Activated CD8-positive, alpha-beta memory T cell treated with anti-CD3 and anti-CD28 coated beads for 1 hour (primary cell): ENCODE measurements at regions not wholly inside any gene's neighbourhood (a gene's known extent, or its start where the extent isn't known, plus 50 kb on each side); places are given as distances from the start of the nearest gene placed in this dataset.

Experiments used
- DNase-seq, 2 donors: peaks; one replicate each; pipeline ENCODE4 v3.0.0-alpha.2; 2020; ENCODE audit warnings: low read depth in 1 of 2; ENCODE audit errors: extremely low read depth in 1 of 2

GRCh38 chr15:70291305-70292075, 193.8 kb upstream of the TLE3 start:
- DNase-seq = no peak

GRCh38 chr15:70290708-70291107, 193.0 kb upstream of the TLE3 start:
- DNase-seq = no peak

- DNase-seq = no peak
Observed at GRCh38 chr15:70289191-70289955, 191.7 kb upstream of the TLE3 start.

GRCh38 chr15:70286113-70286806, 188.5 kb upstream of the TLE3 start:
- DNase-seq = no peak

GRCh38 chr15:70284438-70285214, 186.9 kb upstream of the TLE3 start:
- DNase-seq = no peak

- no peak for DNase-seq
Observed at GRCh38 chr15:70283511-70283910, 185.8 kb upstream of the TLE3 start.

- DNase-seq = no peak
Observed at GRCh38 chr15:70281811-70282307, 184.1 kb upstream of the TLE3 start.

- DNase-seq = no peak
Observed at GRCh38 chr15:70281261-70281810, 183.6 kb upstream of the TLE3 start.

GRCh38 chr15:70280781-70281180, 183.1 kb upstream of the TLE3 start:
- DNase-seq = no peak

- no peak for DNase-seq
Observed at GRCh38 chr15:70279096-70279495, 181.4 kb upstream of the TLE3 start.

- no peak for DNase-seq
Observed at GRCh38 chr15:70278644-70279043, 180.9 kb upstream of the TLE3 start.

- no peak for DNase-seq
Observed at GRCh38 chr15:70277556-70277955, 179.8 kb upstream of the TLE3 start.

GRCh38 chr15:70276401-70276800, 178.7 kb upstream of the TLE3 start:
- no peak for DNase-seq

- no peak for DNase-seq
Observed at GRCh38 chr15:70275461-70276138, 177.9 kb upstream of the TLE3 start.

GRCh38 chr15:70274908-70275307, 177.2 kb upstream of the TLE3 start:
- no peak for DNase-seq

GRCh38 chr15:70274255-70274880, 176.7 kb upstream of the TLE3 start:
- no peak for DNase-seq

- DNase-seq = no peak
Observed at GRCh38 chr15:70273808-70274207, 176.1 kb upstream of the TLE3 start.

- DNase-seq = no peak
Observed at GRCh38 chr15:70272565-70273355, 175.0 kb upstream of the TLE3 start.
